Kidney epithelial cell (primary cell): ENCODE measurements at regions not wholly inside any gene's neighbourhood (a gene's known extent, or its start where the extent isn't known, plus 50 kb on each side); places are given as distances from the start of the nearest gene placed in this dataset.

Experiments used
- DNase-seq: peaks from one replicate; pipeline ENCODE4 v3.0.0-alpha.2; 2010; ENCODE audit warnings: low read depth
- H3K27me3 ChIP-seq: 2 replicates; pipeline ENCODE4 v1.6.0; 2011; ENCODE audit warnings: low read length; ENCODE audit not compliant: control insufficient read depth, insufficient read depth
- H3K36me3 ChIP-seq: 2 replicates; pipeline ENCODE4 v1.5.1; 2011; ENCODE audit warnings: low read length; ENCODE audit not compliant: control insufficient read depth, insufficient read depth
- H3K4me3 ChIP-seq: 2 replicates; pipeline ENCODE4 v1.5.1; 2011; ENCODE audit warnings: low read depth, mild to moderate bottlenecking, control low read depth, low read length
- CTCF ChIP-seq: IDR thresholded peaks from 2 replicates; pipeline ENCODE4 v1.5.1; 2011; ENCODE audit warnings: mild to moderate bottlenecking, moderate library complexity, low read length, control low read depth, inconsistent platforms; ENCODE audit not compliant: insufficient read depth, poor library complexity, severe bottlenecking

- H3K27me3 ChIP-seq, result no peaks in the 10 kb centered on the region
These were observed 425.3 kb downstream of the DUSP10 start for GRCh38 chr1:221316491-221317056.

GRCh38 chr1:221317537-221317936 lies 424.4 kb downstream of the DUSP10 start:
- Histone ChIP-seq H3K36me3 (no peaks in the 10 kb centered on the region), H3K27me3 (no peaks in the 10 kb centered on the region), H3K4me3 (no peak overlapping the region)
- DNase-seq, result no peak
- TF ChIP-seq CTCF, result no peak

More at GRCh38 chr1:221316491-221317056, 425.3 kb downstream of the DUSP10 start:
- no peak for TF ChIP-seq CTCF
- Histone ChIP-seq H3K36me3 (no peaks in the 10 kb centered on the region), H3K4me3 (no peak overlapping the region)
- DNase-seq, result no peak

GRCh38 chr1:221327954-221328353 lies 413.9 kb downstream of the DUSP10 start:
- H3K36me3 ChIP-seq, result no peaks in the 10 kb centered on the region
- no peak for TF ChIP-seq CTCF
- DNase-seq, result no peak
- H3K27me3 ChIP-seq, result no peaks in the 10 kb centered on the region
- H3K4me3 ChIP-seq, result no peak overlapping the region

GRCh38 chr1:221328371-221328770 lies 413.5 kb downstream of the DUSP10 start:
- TF ChIP-seq CTCF, result no peak
- Histone ChIP-seq H3K36me3 (no peaks in the 10 kb centered on the region), H3K27me3 (no peaks in the 10 kb centered on the region), H3K4me3 (no peak overlapping the region)
- DNase-seq, result no peak

- Histone ChIP-seq H3K27me3 (no peaks in the 10 kb centered on the region), H3K4me3 (no peak overlapping the region), H3K36me3 (no peaks in the 10 kb centered on the region)
- no peak for DNase-seq
- TF ChIP-seq CTCF, result no peak
These were observed 410.4 kb downstream of the DUSP10 start for GRCh38 chr1:221331273-221332183.
